ENCODE measurements at regions not wholly inside any gene's neighbourhood (a gene's known extent, or its start where the extent isn't known, plus 50 kb on each side); places are given as distances from the start of the nearest gene placed in this dataset.
"Not testable (repeated sequence)": the region's sequence is repeated elsewhere in the genome, so short reads cannot be mapped to it uniquely, and the experiment has no call there.

DNA sequence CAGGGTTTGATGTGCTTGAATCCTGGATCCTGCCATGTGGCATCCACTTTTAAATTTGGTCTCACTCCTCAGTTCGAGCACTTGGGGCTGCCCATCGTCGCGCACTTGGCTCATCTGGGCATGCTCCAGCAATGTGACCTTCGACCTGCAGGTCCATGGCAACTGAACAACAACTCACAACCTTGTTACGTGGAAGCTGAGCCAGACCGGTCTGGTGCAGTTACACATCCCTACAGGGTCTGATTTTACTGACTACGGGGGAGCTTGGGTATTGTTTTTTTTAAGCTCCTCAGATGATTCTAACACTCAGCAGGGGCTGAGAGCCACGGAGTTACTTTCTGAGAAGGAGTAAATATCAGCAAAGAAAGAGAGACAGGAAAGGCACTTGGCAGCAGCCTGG, 769.6 kb downstream of the UQCRFS1 start:
- intact Hi-C loops (cut with micrococcal nuclease) = no loop called here
- H3K9me3 Mint-ChIP-seq = no peaks in the 10 kb centered on the region
- DNase-seq (ENCODE audit: low spot score) = no peak

DNA sequence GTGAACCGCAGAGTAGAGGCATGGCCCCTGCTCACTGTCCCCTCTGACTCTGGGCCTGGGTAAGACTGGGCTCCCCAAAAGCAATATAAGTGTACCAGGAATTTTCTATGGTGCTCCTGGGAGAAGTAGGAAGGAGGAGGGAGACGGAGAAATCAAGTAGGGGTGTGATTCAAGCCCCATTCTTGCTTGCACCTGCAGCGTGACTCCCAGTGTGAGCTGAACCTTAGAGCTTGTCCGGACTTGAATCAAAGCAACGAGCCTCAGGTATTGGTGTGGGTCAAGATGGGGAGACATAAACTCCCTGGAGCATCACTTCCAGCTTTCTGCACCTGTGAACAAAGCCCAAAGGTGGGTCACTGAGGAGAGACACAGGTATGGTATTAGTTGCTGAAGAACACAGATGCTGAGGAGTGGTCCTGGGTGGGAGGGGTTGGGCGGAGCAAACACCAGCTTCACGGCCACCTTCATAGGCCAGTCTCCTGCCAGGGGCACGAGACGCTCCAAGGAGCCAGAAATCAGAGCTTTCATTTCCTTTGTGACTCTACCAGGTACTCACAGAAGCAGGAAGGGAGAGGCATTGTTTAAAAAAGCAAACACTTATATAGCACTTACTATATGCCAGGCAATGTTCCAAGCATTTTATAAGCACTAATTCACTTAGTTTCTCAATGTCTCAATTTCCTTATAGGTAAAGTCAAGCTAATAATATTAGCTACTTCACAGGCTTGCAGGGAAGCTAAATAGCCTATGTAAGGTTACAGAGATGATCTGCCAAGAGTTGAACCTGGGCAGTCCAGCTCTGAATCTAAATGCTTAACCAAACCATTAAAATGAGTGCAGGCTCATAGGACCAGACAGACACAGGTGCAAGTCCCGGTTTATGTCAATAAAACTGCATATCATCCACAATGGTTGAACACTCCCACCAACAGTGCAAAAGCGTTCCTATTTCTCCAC, 775.3 kb downstream of the UQCRFS1 start:
- intact Hi-C loops (cut with micrococcal nuclease) = no loop called here
- Mint-ChIP-seq H3K4me1 (ENCODE audit: low read depth) (no peaks in the 10 kb centered on the region), H3K9me3 (peaks cover 9% of the 10 kb centered on the region), H3K27ac (no peak overlapping the region), H3K36me3 (ENCODE audit: low read depth) (no peaks in the 10 kb centered on the region), H3K4me3 (ENCODE audit: low read depth) (no peak overlapping the region), H3K27me3 (ENCODE audit: low read depth) (no peaks in the 10 kb centered on the region)
- DNase-seq (ENCODE audit: low spot score) = no peak

More for the DNA sequence above, 769.6 kb downstream of the UQCRFS1 start:
- Mint-ChIP-seq H3K36me3 (ENCODE audit: low read depth) (no peaks in the 10 kb centered on the region), H3K27ac (no peak overlapping the region), H3K4me1 (ENCODE audit: low read depth) (no peaks in the 10 kb centered on the region), H3K4me3 (ENCODE audit: low read depth) (no peak overlapping the region), H3K27me3 (ENCODE audit: low read depth) (no peaks in the 10 kb centered on the region)

DNA sequence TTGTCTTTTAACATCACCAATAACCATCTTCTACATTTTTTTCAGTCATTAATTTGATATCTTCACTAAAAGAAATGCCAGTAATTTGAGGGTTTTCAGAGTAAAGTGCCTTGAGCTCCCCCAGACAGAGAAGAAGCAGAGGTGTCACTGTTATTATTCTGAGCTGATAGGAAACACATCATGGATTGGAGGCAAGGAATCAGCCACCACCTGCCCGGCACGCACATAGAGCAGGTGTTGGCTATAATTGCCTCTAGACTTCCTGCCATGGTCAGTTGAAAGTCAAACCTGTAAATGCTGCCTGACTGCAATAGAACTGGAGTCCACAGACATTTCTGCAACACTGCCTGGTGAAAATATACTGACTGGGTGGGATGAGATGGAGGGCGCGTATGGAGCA, 776.6 kb downstream of the UQCRFS1 start:
- H3K27ac Mint-ChIP-seq = no peak overlapping the region

DNA sequence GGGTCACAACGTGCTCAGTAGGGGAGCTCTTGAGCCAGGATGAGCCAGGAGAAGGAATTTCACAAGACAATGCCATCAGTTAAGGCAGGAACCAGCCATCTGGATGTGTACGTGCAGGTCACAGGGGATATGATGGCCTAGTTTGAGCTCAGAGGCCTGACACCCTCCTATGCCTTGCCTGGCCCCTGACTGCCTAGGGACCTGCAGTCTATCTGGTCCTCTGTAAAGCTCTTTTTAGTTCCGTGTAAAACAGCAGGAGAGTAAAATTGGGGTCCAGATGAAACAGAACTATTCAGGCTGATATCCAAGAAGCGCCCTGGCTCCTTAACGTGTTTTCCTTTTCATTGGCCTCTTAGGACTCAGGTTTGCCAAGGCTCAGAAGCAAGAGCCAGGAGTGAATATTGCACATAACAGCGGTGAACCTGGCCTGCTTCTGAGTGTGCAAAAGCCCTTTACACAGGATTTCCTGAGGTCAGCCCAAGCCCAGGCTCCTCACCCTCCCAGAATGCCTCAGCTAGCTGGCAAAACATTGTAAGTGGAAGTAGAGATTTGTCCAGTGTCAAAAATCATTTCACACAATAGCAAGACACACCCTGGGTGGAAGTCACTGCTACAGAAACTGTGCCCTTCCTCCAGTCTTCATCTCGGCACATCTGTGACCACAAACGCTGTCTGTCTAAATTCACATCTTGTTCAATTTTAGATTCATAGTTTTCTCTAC, 777.2 kb downstream of the UQCRFS1 start:
- H3K4me3 Mint-ChIP-seq (ENCODE audit: low read depth) = no peak overlapping the region
- no peaks in the 10 kb centered on the region for H3K36me3 Mint-ChIP-seq (ENCODE audit: low read depth)
- H3K4me1 Mint-ChIP-seq (ENCODE audit: low read depth) = no peaks in the 10 kb centered on the region
- H3K9me3 Mint-ChIP-seq = peaks cover 9% of the 10 kb centered on the region
- DNase-seq (ENCODE audit: low spot score) = no peak
- H3K27me3 Mint-ChIP-seq (ENCODE audit: low read depth) = no peaks in the 10 kb centered on the region
- H3K27ac Mint-ChIP-seq = no peak overlapping the region
- intact Hi-C loops (cut with micrococcal nuclease) = no loop called here

More for the DNA sequence above, 776.6 kb downstream of the UQCRFS1 start:
- H3K27me3 Mint-ChIP-seq (ENCODE audit: low read depth) = no peaks in the 10 kb centered on the region
- no peaks in the 10 kb centered on the region for H3K36me3 Mint-ChIP-seq (ENCODE audit: low read depth)
- intact Hi-C loops (cut with micrococcal nuclease) = no loop called here
- H3K4me1 Mint-ChIP-seq (ENCODE audit: low read depth) = no peaks in the 10 kb centered on the region
- H3K4me3 Mint-ChIP-seq (ENCODE audit: low read depth) = no peak overlapping the region
- H3K9me3 Mint-ChIP-seq = peaks cover 9% of the 10 kb centered on the region
- DNase-seq (ENCODE audit: low spot score) = no peak

GRCh38 chr19:28434794-28435193, 778.2 kb downstream of the UQCRFS1 start:
- H3K36me3 Mint-ChIP-seq (ENCODE audit: low read depth); DNase-seq (ENCODE audit: low spot score); H3K4me1 Mint-ChIP-seq (ENCODE audit: low read depth); H3K9me3 Mint-ChIP-seq; H3K4me3 Mint-ChIP-seq (ENCODE audit: low read depth); intact Hi-C loops (cut with micrococcal nuclease); H3K27ac Mint-ChIP-seq; H3K27me3 Mint-ChIP-seq (ENCODE audit: low read depth): not testable (repeated sequence)

DNA sequence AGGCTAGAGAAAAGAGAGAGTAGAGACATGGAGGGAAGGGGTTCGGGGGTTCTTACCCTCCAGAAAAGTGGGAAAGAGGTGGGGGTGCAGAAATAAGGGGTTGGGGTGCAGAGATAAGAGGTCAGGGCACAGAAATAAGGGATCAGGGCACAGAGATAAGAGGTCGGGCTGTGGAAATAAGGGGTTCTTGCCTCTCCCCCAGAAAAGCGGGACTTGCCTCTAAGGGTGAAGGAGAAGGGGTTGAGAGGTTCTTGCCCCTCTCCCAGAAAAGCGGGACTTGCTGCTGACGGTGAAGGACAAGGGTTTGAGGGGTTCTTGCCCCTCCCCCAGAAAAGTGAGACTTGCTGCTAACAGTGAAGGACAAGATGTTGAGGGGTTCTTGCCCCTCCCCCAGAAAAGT, 778.6 kb downstream of the UQCRFS1 start:
- H3K4me1 Mint-ChIP-seq (ENCODE audit: low read depth); DNase-seq (ENCODE audit: low spot score); H3K36me3 Mint-ChIP-seq (ENCODE audit: low read depth); intact Hi-C loops (cut with micrococcal nuclease); H3K27ac Mint-ChIP-seq; H3K27me3 Mint-ChIP-seq (ENCODE audit: low read depth); H3K9me3 Mint-ChIP-seq; H3K4me3 Mint-ChIP-seq (ENCODE audit: low read depth): not testable (repeated sequence)

DNA sequence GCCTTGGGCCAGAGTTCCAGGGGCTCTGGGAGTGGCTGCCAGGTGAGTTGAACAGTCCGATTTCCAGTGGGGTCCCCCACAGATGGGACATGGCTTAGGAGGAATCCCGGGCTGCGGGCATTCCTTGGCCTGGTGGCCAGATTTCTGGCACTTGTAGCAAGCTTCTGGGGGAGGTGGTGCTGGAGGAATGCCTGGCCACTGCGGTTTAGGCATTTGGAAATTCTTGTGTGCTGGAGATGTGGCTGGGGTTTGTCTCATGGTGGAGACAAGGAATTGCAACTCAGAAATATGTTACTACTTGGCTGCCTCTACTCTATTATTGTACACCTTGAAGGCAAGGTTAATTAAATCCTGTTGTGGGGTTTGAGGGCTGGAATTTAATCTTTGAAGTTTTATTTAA, 779.8 kb downstream of the UQCRFS1 start:
- H3K27me3 Mint-ChIP-seq (ENCODE audit: low read depth); H3K4me1 Mint-ChIP-seq (ENCODE audit: low read depth); H3K9me3 Mint-ChIP-seq; H3K36me3 Mint-ChIP-seq (ENCODE audit: low read depth); intact Hi-C loops (cut with micrococcal nuclease); H3K27ac Mint-ChIP-seq; H3K4me3 Mint-ChIP-seq (ENCODE audit: low read depth); DNase-seq (ENCODE audit: low spot score): not testable (repeated sequence)

DNA sequence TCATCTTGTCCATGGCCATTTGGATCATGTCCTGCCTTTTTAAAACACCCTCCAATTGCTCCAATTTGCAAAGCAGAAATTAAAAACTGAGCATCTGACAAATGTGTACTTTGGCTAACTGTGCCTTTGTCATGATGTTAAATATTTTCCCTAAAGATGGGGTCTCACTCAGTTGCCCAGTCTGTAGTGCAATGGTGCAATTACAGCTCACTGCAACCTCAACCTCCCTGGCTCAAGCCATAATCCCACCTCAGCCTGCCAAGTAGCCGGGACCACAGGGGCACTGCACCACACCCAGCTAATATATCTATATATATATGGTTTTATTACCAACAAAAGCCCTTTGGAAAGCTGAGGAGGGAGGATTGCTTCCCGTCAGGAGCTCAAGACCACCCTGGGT, 782.7 kb downstream of the UQCRFS1 start:
- Mint-ChIP-seq H3K36me3 (ENCODE audit: low read depth) (no peaks in the 10 kb centered on the region), H3K27me3 (ENCODE audit: low read depth) (no peaks in the 10 kb centered on the region), H3K27ac (no peak overlapping the region), H3K4me1 (ENCODE audit: low read depth) (no peaks in the 10 kb centered on the region), H3K9me3 (peaks cover 9% of the 10 kb centered on the region), H3K4me3 (ENCODE audit: low read depth) (no peak overlapping the region)
- intact Hi-C loops (cut with micrococcal nuclease) = no loop called here
- DNase-seq (ENCODE audit: low spot score) = no peak

DNA sequence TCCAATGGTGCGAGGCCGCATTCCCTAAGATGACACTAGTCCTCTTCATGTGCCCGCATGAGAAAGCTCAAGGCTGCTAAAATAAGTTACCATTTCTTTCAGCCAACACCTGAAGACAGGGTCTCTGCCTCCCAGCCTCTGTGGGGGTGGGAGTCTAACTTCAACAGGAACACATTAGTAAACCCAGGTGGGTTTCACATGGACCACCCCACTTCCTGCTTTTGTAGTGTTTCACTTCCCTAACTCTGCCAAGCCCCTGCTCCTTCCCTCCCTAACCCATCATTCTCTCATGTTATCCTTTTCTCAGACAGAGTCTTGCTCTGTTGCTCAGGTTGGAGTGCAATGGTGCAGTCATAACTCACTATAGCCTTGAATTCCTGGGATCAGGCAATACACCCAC, 783.6 kb downstream of the UQCRFS1 start:
- DNase-seq (ENCODE audit: low spot score) = no peak
- Mint-ChIP-seq H3K4me1 (ENCODE audit: low read depth) (no peaks in the 10 kb centered on the region), H3K4me3 (ENCODE audit: low read depth) (no peak overlapping the region), H3K9me3 (peaks cover 9% of the 10 kb centered on the region), H3K27me3 (ENCODE audit: low read depth) (no peaks in the 10 kb centered on the region), H3K36me3 (ENCODE audit: low read depth) (no peaks in the 10 kb centered on the region), H3K27ac (no peak overlapping the region)
- intact Hi-C loops (cut with micrococcal nuclease) = no loop called here

DNA sequence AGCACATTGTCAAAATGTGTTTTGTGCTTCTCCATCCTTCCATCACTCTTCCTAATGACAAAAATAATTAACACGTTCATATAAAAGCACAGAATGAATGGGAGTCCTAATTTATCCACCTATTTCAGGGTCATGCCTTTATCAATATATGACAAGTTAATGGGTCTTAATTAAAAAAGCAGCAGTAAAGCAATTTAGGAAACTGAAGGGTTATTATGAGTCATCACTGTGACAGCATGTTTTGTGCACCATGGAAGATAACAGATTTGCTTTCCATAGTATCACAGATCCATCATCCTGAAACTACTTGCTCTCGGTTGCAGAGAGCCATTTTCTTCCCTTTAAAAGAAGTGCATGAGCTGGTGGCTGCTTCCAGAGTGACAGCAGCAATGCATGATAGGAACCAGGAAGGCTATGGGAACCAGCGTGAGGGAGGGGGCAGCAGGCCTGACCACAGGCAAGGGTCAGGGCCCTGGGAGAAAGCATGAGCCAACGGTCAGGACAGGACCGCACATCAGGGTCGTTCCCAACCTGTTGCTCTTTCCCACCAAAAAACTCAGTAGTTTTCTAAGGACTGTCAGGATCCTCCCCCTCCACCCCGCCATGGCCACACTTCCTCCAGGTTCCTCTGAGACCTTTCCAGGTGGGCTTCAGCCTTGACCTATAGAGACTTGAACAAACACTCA, 784.1 kb downstream of the UQCRFS1 start:
- H3K27me3 Mint-ChIP-seq (ENCODE audit: low read depth) = no peaks in the 10 kb centered on the region

GRCh38 chr19:28427376-28428083, 785.4 kb downstream of the UQCRFS1 start:
- Mint-ChIP-seq H3K27ac (no peak overlapping the region), H3K4me1 (ENCODE audit: low read depth) (no peaks in the 10 kb centered on the region), H3K9me3 (no peaks in the 10 kb centered on the region), H3K36me3 (ENCODE audit: low read depth) (no peaks in the 10 kb centered on the region), H3K27me3 (ENCODE audit: low read depth) (no peaks in the 10 kb centered on the region), H3K4me3 (ENCODE audit: low read depth) (no peak overlapping the region)
- DNase-seq (ENCODE audit: low spot score) = no peak
- intact Hi-C loops (cut with micrococcal nuclease) = no loop called here

More for the DNA sequence above, 784.1 kb downstream of the UQCRFS1 start:
- Mint-ChIP-seq H3K4me1 (ENCODE audit: low read depth) (no peaks in the 10 kb centered on the region), H3K9me3 (peaks cover 9% of the 10 kb centered on the region), H3K36me3 (ENCODE audit: low read depth) (no peaks in the 10 kb centered on the region), H3K27ac (no peak overlapping the region), H3K4me3 (ENCODE audit: low read depth) (no peak overlapping the region)
- intact Hi-C loops (cut with micrococcal nuclease) = no loop called here
- DNase-seq (ENCODE audit: low spot score) = no peak

DNA sequence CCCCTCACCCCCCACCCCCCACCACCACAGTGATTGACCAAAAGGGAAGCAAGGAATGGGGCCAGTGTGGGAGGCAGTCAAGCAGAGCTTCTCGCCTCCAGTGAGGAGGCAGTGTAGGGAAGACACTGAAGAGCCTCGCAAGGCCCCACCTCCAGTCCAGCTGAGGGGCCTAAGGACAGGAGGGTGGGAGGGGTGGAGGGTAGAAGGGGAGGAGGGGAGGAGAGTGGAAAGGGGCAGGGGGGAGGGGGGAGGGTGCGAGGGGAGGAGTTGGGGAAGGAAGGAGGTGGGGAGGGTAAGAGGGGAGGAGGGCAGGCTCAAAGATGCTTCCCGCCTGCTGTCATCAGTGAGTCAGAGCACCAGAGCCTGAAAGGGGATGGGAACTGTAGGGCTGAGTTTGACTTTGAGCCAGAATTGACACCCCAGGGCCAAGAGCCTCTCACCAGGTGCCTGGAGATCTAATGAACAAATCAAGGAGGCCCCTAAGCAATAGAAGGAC, 786.2 kb downstream of the UQCRFS1 start:
- H3K36me3 Mint-ChIP-seq (ENCODE audit: low read depth) = no peaks in the 10 kb centered on the region
- no peaks in the 10 kb centered on the region for H3K4me1 Mint-ChIP-seq (ENCODE audit: low read depth)
- no peak overlapping the region for H3K4me3 Mint-ChIP-seq (ENCODE audit: low read depth)
- H3K9me3 Mint-ChIP-seq = no peaks in the 10 kb centered on the region
- intact Hi-C loops (cut with micrococcal nuclease) = no loop called here
- H3K27ac Mint-ChIP-seq = no peak overlapping the region
- no peaks in the 10 kb centered on the region for H3K27me3 Mint-ChIP-seq (ENCODE audit: low read depth)
- no peak for DNase-seq (ENCODE audit: low spot score)
